CD4-positive, alpha-beta memory T cell (primary cell): ENCODE measurements at regions not wholly inside any gene's neighbourhood (a gene's known extent, or its start where the extent isn't known, plus 50 kb on each side); places are given as distances from the start of the nearest gene placed in this dataset.

Source experiments
- CTCF ChIA-PET: fragments of 350-600 bp; sonication (Branson Sonifier 250); formaldehyde crosslinking; loops from one replicate; lab custom pipeline; 2021; ENCODE audit warnings: inconsistent platforms; ENCODE audit not compliant: partially characterized antibody; lab: Charles Lee
- POLR2A ChIA-PET: fragments of 350-600 bp; sonication (Branson Sonifier 250); formaldehyde crosslinking; loops from one replicate; lab custom pipeline; 2021; ENCODE audit not compliant: partially characterized antibody; lab: Charles Lee
- DNase-seq, 5 donors: peaks; one replicate each; pipeline versions ENCODE4 v3.0.0 to v3.0.0-alpha.2; 2020 to 2022; ENCODE audit warnings: mixed read lengths in 1 of 5
- H3K27ac ChIP-seq: one replicate; pipeline ENCODE4 v1.7.0; 2013; ENCODE audit warnings: low read depth, low read length
- H3K27me3 ChIP-seq: 2 replicates; pipeline ENCODE4 v1.7.0; 2013; ENCODE audit warnings: mild to moderate bottlenecking, low read length, moderate library complexity; ENCODE audit not compliant: insufficient read depth
- H3K36me3 ChIP-seq: 2 replicates; pipeline ENCODE4 v1.7.0; 2013; ENCODE audit warnings: mild to moderate bottlenecking, low read length, moderate library complexity; ENCODE audit not compliant: insufficient read depth
- H3K4me1 ChIP-seq: 2 replicates; pipeline ENCODE4 v1.7.0; 2013; ENCODE audit warnings: mild to moderate bottlenecking, low read length, moderate library complexity; ENCODE audit not compliant: insufficient read depth
- H3K4me3 ChIP-seq, 2 donors: one replicate each; pipeline ENCODE4 v1.7.0; 2013; ENCODE audit warnings: low read length in 2 of 2, mild to moderate bottlenecking in 1 of 2
- H3K9me3 ChIP-seq, 2 donors: one replicate each; pipeline ENCODE4 v1.7.0; 2013; ENCODE audit warnings: low read length in 2 of 2, control low read depth in 1 of 2; ENCODE audit not compliant: control insufficient read depth in 1 of 2
- H3K27ac Mint-ChIP-seq, 7 donors: one replicate each; pipeline ENCODE4 v1.8.0; 2020 to 2021; ENCODE audit warnings: mixed read lengths in 7 of 7, mild to moderate bottlenecking in 6 of 7, inconsistent platforms in 3 of 7, moderate library complexity in 3 of 7
- H3K27me3 Mint-ChIP-seq, 2 donors: one replicate each; pipeline ENCODE4 v1.8.0; 2020 to 2021; ENCODE audit warnings: mixed read lengths in 2 of 2
- H3K36me3 Mint-ChIP-seq, 2 donors: one replicate each; pipeline ENCODE4 v1.8.0; 2020 to 2021; ENCODE audit warnings: mixed read lengths in 2 of 2, inconsistent platforms in 1 of 2, mild to moderate bottlenecking in 1 of 2
- H3K4me1 Mint-ChIP-seq, 4 donors: one replicate each; pipeline ENCODE4 v1.8.0; 2020 to 2021; ENCODE audit warnings: mixed read lengths in 4 of 4, mild to moderate bottlenecking in 1 of 4
- H3K4me3 Mint-ChIP-seq, 8 donors: one replicate each; pipeline ENCODE4 v1.8.0; 2020 to 2021; ENCODE audit warnings: mixed read lengths in 8 of 8, mild to moderate bottlenecking in 7 of 8, moderate library complexity in 6 of 8, inconsistent platforms in 3 of 8
- H3K9me3 Mint-ChIP-seq, 8 donors: one replicate each; pipeline ENCODE4 v1.8.0; 2020 to 2021; ENCODE audit warnings: mixed read lengths in 8 of 8, mild to moderate bottlenecking in 5 of 8, inconsistent platforms in 3 of 8, moderate library complexity in 1 of 8
- intact Hi-C: fragments of 100-400 bp; cut with micrococcal nuclease; formaldehyde crosslinking; loops from one replicate; pipeline ENCODE4 v1.15.1; 2023

GRCh38 chr6:44044154-44044539 lies 83.1 kb downstream of the MRPL14 start:
- intact Hi-C loops = no loop called here
- no peak overlapping the region for H3K27ac Mint-ChIP-seq

GRCh38 chr6:44043479-44044153 lies 83.6 kb downstream of the MRPL14 start:
- H3K9me3 Mint-ChIP-seq = no peaks in the 10 kb centered on the region
- Histone ChIP-seq H3K36me3 (no peaks in the 10 kb centered on the region), H3K9me3 (no peaks in the 10 kb centered on the region), H3K27ac (no peak overlapping the region), H3K4me3 (no peak overlapping the region), H3K4me1 (no peaks in the 10 kb centered on the region), H3K27me3 (no peaks in the 10 kb centered on the region)
- ChIA-PET POLR2A (no interaction called here), CTCF (no interaction called here)
- no peak overlapping the region for H3K4me3 Mint-ChIP-seq
- H3K4me1 Mint-ChIP-seq = no peaks in the 10 kb centered on the region
- intact Hi-C loops = no loop called here
- no peak overlapping the region for H3K27ac Mint-ChIP-seq
- no peaks in the 10 kb centered on the region for H3K36me3 Mint-ChIP-seq
- DNase-seq = no peak
- H3K27me3 Mint-ChIP-seq = peaks cover 0 to 3% of the 10 kb centered on the region in 2 donors

More at GRCh38 chr6:44044154-44044539, 83.1 kb downstream of the MRPL14 start:
- H3K36me3 ChIP-seq = no peaks in the 10 kb centered on the region
- no peak overlapping the region for H3K4me3 ChIP-seq
- no peak overlapping the region for H3K27ac ChIP-seq
- Mint-ChIP-seq H3K4me3 (no peak overlapping the region), H3K27me3 (peaks cover 0 to 3% of the 10 kb centered on the region in 2 donors), H3K36me3 (no peaks in the 10 kb centered on the region), H3K4me1 (no peaks in the 10 kb centered on the region), H3K9me3 (peaks cover 0 to 1% (median 0%) of the 10 kb centered on the region in 8 donors)
- no peak for DNase-seq
- no peaks in the 10 kb centered on the region for H3K9me3 ChIP-seq
- H3K27me3 ChIP-seq = no peaks in the 10 kb centered on the region
- no peaks in the 10 kb centered on the region for H3K4me1 ChIP-seq
- ChIA-PET CTCF (no interaction called here), POLR2A (no interaction called here)

GRCh38 chr6:44042989-44043478 lies 84.2 kb downstream of the MRPL14 start:
- Mint-ChIP-seq H3K4me3 (no peak overlapping the region), H3K27ac (no peak overlapping the region), H3K4me1 (no peaks in the 10 kb centered on the region), H3K9me3 (no peaks in the 10 kb centered on the region), H3K27me3 (peaks cover 0 to 4% of the 10 kb centered on the region in 2 donors), H3K36me3 (no peaks in the 10 kb centered on the region)
- Histone ChIP-seq H3K9me3 (no peaks in the 10 kb centered on the region), H3K27ac (no peak overlapping the region), H3K4me3 (no peak overlapping the region), H3K27me3 (no peaks in the 10 kb centered on the region), H3K4me1 (no peaks in the 10 kb centered on the region), H3K36me3 (no peaks in the 10 kb centered on the region)
- DNase-seq = no peak
- POLR2A ChIA-PET = no interaction called here
- intact Hi-C loops = no loop called here
- CTCF ChIA-PET = no interaction called here

GRCh38 chr6:44042261-44042988 lies 84.8 kb downstream of the MRPL14 start:
- no peaks in the 10 kb centered on the region for H3K9me3 Mint-ChIP-seq
- DNase-seq = no peak
- H3K36me3 Mint-ChIP-seq = no peaks in the 10 kb centered on the region
- H3K4me3 Mint-ChIP-seq = no peak overlapping the region
- no peaks in the 10 kb centered on the region for H3K36me3 ChIP-seq
- H3K27me3 Mint-ChIP-seq = peaks cover 0 to 8% of the 10 kb centered on the region in 2 donors
- no peaks in the 10 kb centered on the region for H3K4me1 ChIP-seq
- H3K9me3 ChIP-seq = no peaks in the 10 kb centered on the region
- H3K4me3 ChIP-seq = no peak overlapping the region
- H3K27ac Mint-ChIP-seq = no peak overlapping the region
- H3K27me3 ChIP-seq = no peaks in the 10 kb centered on the region
- intact Hi-C loops = no loop called here
- CTCF ChIA-PET = no interaction called here
- POLR2A ChIA-PET = no interaction called here
- H3K4me1 Mint-ChIP-seq = no peaks in the 10 kb centered on the region
- H3K27ac ChIP-seq = no peak overlapping the region

GRCh38 chr6:44041461-44042260 lies 85.6 kb downstream of the MRPL14 start:
- H3K36me3 ChIP-seq = no peaks in the 10 kb centered on the region
- peaks cover 0 to 5% of the 10 kb centered on the region in 2 donors for H3K27me3 Mint-ChIP-seq
- H3K4me3 Mint-ChIP-seq = no peak overlapping the region
- H3K4me3 ChIP-seq = no peak overlapping the region
- no peaks in the 10 kb centered on the region for H3K36me3 Mint-ChIP-seq
- no peak overlapping the region for H3K27ac ChIP-seq
- no peak overlapping the region for H3K27ac Mint-ChIP-seq
- no peak for DNase-seq
- ChIA-PET POLR2A (no interaction called here), CTCF (no interaction called here)
- H3K9me3 Mint-ChIP-seq = no peaks in the 10 kb centered on the region
- H3K4me1 ChIP-seq = no peaks in the 10 kb centered on the region
- H3K27me3 ChIP-seq = no peaks in the 10 kb centered on the region
- no peaks in the 10 kb centered on the region for H3K9me3 ChIP-seq
- H3K4me1 Mint-ChIP-seq = no peaks in the 10 kb centered on the region
- intact Hi-C loops = no loop called here

GRCh38 chr6:44040786-44041185 lies 86.5 kb downstream of the MRPL14 start:
- Mint-ChIP-seq H3K9me3 (no peaks in the 10 kb centered on the region), H3K27me3 (peaks cover 0 to 5% of the 10 kb centered on the region in 2 donors), H3K27ac (no peak overlapping the region), H3K4me3 (no peak overlapping the region), H3K4me1 (no peaks in the 10 kb centered on the region), H3K36me3 (no peaks in the 10 kb centered on the region)
- DNase-seq = no peak
- no peaks in the 10 kb centered on the region for H3K36me3 ChIP-seq
- no peak overlapping the region for H3K4me3 ChIP-seq
- no peak overlapping the region for H3K27ac ChIP-seq
- H3K4me1 ChIP-seq = no peaks in the 10 kb centered on the region
- H3K27me3 ChIP-seq = no peaks in the 10 kb centered on the region
- ChIA-PET CTCF (no interaction called here), POLR2A (no interaction called here)
- no peaks in the 10 kb centered on the region for H3K9me3 ChIP-seq
- intact Hi-C loops = no loop called here

GRCh38 chr6:44039839-44040350 lies 87.4 kb downstream of the MRPL14 start:
- no peak overlapping the region for H3K27ac Mint-ChIP-seq
- ChIA-PET CTCF (no interaction called here), POLR2A (no interaction called here)
- Histone ChIP-seq H3K27ac (no peak overlapping the region), H3K4me3 (no peak overlapping the region), H3K27me3 (no peaks in the 10 kb centered on the region), H3K9me3 (no peaks in the 10 kb centered on the region), H3K4me1 (no peaks in the 10 kb centered on the region), H3K36me3 (no peaks in the 10 kb centered on the region)
- H3K4me1 Mint-ChIP-seq = no peaks in the 10 kb centered on the region
- no peaks in the 10 kb centered on the region for H3K36me3 Mint-ChIP-seq
- intact Hi-C loops = no loop called here
- H3K4me3 Mint-ChIP-seq = no peak overlapping the region
- H3K9me3 Mint-ChIP-seq = no peaks in the 10 kb centered on the region
- no peak for DNase-seq
- peaks cover 0 to 5% of the 10 kb centered on the region in 2 donors for H3K27me3 Mint-ChIP-seq
